Mucosa of rectum (tissue), 2 donors: ENCODE measurements at regions not wholly inside any gene's neighbourhood (a gene's known extent, or its start where the extent isn't known, plus 50 kb on each side); places are given as distances from the start of the nearest gene placed in this dataset.
"Not testable (repeated sequence)": the region's sequence is repeated elsewhere in the genome, so short reads cannot be mapped to it uniquely, and the experiment has no call there.

Experiments used
- H3K27ac ChIP-seq, 2 donors: one replicate each; pipeline ENCODE4 v1.7.0; 2013; ENCODE audit warnings: inconsistent platforms in 2 of 2, low read depth in 2 of 2, low read length in 2 of 2
- H3K27me3 ChIP-seq, 2 donors: one replicate each; pipeline ENCODE4 v1.7.0; 2013; ENCODE audit warnings: low read length in 2 of 2; ENCODE audit not compliant: control insufficient read depth in 2 of 2, insufficient read depth in 2 of 2
- H3K36me3 ChIP-seq, 2 donors: one replicate each; pipeline ENCODE4 v1.7.0; 2013; ENCODE audit warnings: low read length in 2 of 2; ENCODE audit not compliant: control insufficient read depth in 2 of 2, insufficient read depth in 2 of 2
- H3K4me1 ChIP-seq, 2 donors: one replicate each; pipeline ENCODE4 v1.7.0; 2013; ENCODE audit warnings: low read length in 2 of 2, mild to moderate bottlenecking in 1 of 2; ENCODE audit not compliant: control insufficient read depth in 2 of 2, insufficient read depth in 2 of 2
- H3K4me3 ChIP-seq, 2 donors: one replicate each; pipeline ENCODE4 v1.7.0; 2013; ENCODE audit warnings: low read length in 2 of 2
- H3K9ac ChIP-seq, 2 donors: one replicate each; pipeline ENCODE4 v1.7.0; 2013; ENCODE audit warnings: low read length in 2 of 2, low read depth in 1 of 2, mild to moderate bottlenecking in 1 of 2
- H3K9me3 ChIP-seq, 2 donors: one replicate each; pipeline ENCODE4 v1.7.0; 2013; ENCODE audit warnings: low read length in 2 of 2; ENCODE audit not compliant: control insufficient read depth in 2 of 2
- donor health status: healthy.
- donor health status: Normal muscosa, but diverticular disease.

DNA sequence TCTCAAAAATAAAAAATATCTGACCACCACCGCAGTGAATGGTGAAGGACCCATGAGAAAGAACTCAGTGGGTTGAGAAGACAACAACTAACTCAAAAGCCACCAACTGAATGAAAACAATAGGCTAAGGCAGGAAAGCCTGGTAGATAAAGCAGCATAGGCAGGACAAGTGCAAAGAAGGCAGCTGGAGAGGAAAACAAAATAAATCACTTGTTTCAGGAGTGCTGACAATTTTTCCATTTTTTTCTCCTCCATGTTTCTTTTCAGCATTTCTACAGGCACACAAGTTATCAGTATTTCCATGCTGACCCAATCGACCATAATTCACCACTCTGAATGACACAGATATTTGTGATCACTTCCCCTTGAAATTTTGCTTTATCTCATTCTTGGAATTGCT lies 597.8 kb downstream of the LIG4 start:
- Histone ChIP-seq H3K36me3 (no peaks in the 10 kb centered on the region), H3K4me1 (no peaks in the 10 kb centered on the region), H3K4me3 (no peak overlapping the region), H3K9me3 (no peaks in the 10 kb centered on the region), H3K27me3 (no peaks in the 10 kb centered on the region), H3K27ac (no peak overlapping the region), H3K9ac (no peak overlapping the region)

DNA sequence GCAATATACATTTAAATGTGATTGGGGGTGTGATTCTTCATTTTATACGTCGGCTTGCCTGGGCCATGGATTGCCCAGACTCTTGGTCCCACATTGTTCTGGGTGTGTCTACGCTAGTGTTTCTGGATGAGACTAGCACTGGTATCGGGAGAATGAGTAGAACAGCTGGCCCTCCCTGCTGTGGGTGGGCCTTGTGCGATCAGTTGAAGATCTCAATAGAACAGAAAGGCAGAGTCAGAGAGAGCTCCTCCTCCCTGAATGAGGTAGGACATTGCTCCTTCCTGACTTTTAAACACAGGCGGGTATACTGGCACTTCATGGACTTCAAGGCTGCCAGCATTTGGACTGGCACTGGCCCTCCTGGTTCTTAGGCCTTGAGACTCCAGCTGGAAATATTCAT lies 603.0 kb downstream of the LIG4 start:
- no peak overlapping the region for H3K27ac ChIP-seq
- H3K4me3 ChIP-seq: no peak overlapping the region
- H3K9me3 ChIP-seq: no peaks in the 10 kb centered on the region
- no peaks in the 10 kb centered on the region for H3K27me3 ChIP-seq
- H3K4me1 ChIP-seq: no peaks in the 10 kb centered on the region
- no peaks in the 10 kb centered on the region for H3K36me3 ChIP-seq
- no peak overlapping the region for H3K9ac ChIP-seq

DNA sequence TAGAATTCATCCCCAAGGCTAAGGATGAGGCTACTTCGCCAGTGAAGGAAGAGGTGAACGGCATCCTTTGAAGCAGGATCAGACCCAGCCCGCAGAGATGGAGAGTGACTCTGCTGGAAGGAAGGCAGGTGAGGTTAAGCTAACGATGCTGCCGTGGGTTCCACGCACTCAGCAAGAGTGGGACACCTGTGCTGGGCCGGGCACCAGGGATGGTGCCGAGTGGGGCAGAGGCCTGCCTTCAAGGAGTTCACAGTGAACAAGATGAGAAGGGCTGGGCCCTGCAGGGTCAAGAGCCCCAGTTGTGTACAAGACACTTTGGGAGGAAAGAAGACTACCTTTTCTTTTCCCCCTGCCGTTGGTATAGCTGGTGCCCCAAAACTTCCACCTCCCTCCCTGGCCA lies 606.6 kb downstream of the LIG4 start:
- H3K36me3 ChIP-seq: no peaks in the 10 kb centered on the region
- H3K9me3 ChIP-seq: no peaks in the 10 kb centered on the region
- no peak overlapping the region for H3K27ac ChIP-seq
- no peak overlapping the region for H3K9ac ChIP-seq
- no peak overlapping the region for H3K4me3 ChIP-seq
- no peaks in the 10 kb centered on the region for H3K27me3 ChIP-seq
- H3K4me1 ChIP-seq: no peaks in the 10 kb centered on the region

DNA sequence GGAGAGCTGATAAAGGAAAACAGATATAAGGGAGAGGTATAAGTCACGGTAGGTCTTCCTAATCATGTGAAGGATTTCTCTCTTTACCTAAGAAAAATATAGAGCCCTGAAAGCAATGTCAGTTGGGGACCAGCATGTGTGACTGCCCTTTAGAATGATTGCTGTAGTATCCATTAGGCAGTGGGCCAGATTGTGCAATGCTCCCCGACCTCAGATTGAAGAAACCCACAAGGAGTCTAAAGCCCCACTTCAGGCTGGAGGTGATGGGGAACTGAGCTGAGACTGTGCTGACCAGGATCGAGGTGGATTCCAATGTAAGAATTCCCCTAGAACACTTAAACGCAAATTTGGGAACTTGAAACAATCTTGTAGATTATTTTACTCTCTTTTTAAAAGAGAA lies 614.4 kb downstream of the LIG4 start:
- Histone ChIP-seq H3K9ac (no peak overlapping the region), H3K9me3 (no peaks in the 10 kb centered on the region), H3K4me3 (no peak overlapping the region)

DNA sequence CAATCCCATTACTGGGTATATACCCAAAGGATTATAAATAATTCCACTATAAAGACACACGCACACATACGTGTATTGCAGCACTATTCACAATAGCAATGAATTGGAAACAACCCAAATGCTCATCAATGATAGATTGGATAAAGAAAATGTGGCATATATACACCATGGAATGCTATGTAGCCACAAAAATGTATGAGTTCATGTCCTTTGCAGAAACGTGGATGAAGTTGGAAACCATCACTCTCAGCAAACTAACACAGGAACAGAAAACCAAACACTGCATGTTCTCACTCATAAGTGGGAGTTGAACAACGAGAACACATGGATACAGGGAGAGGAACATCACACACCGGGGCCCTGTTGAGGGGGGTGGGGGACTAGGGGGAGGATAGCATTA lies 619.0 kb downstream of the LIG4 start:
- not testable (repeated sequence) for H3K4me1 ChIP-seq, H3K9me3 ChIP-seq, H3K4me3 ChIP-seq, H3K27me3 ChIP-seq, H3K36me3 ChIP-seq, H3K9ac ChIP-seq, H3K27ac ChIP-seq

More for the DNA sequence above, 614.4 kb downstream of the LIG4 start:
- Histone ChIP-seq H3K4me1 (no peaks in the 10 kb centered on the region), H3K27me3 (no peaks in the 10 kb centered on the region), H3K27ac (no peak overlapping the region), H3K36me3 (no peaks in the 10 kb centered on the region)

DNA sequence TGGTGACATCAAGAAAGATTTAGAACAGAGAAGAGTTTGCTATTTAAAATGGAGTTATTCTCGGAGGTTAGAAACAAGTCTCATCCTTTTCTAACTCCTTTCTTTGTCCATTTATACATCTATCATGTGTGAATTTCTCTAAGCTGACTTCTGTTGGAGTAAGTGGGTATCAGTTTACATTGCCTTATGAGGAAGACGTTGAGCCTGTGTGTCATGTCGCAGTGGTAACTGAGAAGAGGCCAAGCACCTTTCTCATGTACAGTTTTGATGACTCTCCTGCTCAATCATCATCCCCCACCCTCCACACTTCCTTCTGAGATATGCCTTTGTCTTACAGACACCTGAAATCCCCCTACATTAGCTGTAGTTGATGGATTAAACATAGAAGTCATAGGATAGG lies 624.8 kb downstream of the LIG4 start:
- Histone ChIP-seq H3K27ac (no peak overlapping the region), H3K9ac (no peak overlapping the region), H3K36me3 (no peaks in the 10 kb centered on the region), H3K4me1 (no peaks in the 10 kb centered on the region), H3K4me3 (no peak overlapping the region), H3K27me3 (no peaks in the 10 kb centered on the region), H3K9me3 (no peaks in the 10 kb centered on the region)

DNA sequence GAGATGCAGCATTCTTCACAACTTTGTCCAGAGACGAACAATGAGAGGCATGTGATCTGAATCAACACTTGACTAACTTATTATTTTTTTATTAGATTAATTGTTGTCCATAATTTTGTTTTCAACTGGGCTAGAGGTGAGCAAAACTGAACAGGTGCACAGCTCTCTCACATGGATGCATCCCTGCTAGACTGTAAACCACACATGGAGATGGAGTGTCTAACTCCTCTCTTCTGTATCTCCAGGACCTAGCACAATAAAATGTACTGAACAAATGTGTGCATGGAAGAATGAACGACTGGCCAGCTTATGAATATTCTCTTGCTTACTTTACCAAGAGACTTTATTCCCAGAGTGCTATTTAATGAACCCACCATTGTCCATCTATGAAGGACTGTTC lies 627.7 kb downstream of the LIG4 start:
- Histone ChIP-seq H3K9ac (no peak overlapping the region), H3K36me3 (no peaks in the 10 kb centered on the region), H3K4me3 (no peak overlapping the region), H3K4me1 (no peaks in the 10 kb centered on the region), H3K27me3 (no peaks in the 10 kb centered on the region), H3K27ac (no peak overlapping the region), H3K9me3 (no peaks in the 10 kb centered on the region)

DNA sequence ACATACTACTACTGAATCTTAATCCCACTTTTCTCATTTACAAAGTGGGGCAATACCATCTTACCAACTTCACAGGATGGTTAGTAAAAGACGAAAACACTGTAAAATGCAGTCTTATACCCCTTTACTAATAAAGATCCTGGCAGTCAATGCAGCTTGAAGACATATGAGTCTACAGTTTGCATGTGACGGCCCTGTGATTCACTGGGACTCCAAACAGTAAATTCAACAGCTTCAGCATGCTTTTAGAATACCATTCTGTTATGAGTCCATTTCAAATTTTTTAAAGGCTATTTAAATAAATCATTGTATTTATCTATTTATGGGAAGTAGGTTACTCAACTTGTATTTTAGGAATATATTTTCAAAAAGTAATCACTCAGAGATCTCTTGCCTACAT lies 629.1 kb downstream of the LIG4 start:
- Histone ChIP-seq H3K36me3 (no peaks in the 10 kb centered on the region), H3K4me1 (no peaks in the 10 kb centered on the region), H3K9me3 (no peaks in the 10 kb centered on the region), H3K9ac (no peak overlapping the region), H3K27me3 (no peaks in the 10 kb centered on the region), H3K27ac (no peak overlapping the region), H3K4me3 (no peak overlapping the region)

DNA sequence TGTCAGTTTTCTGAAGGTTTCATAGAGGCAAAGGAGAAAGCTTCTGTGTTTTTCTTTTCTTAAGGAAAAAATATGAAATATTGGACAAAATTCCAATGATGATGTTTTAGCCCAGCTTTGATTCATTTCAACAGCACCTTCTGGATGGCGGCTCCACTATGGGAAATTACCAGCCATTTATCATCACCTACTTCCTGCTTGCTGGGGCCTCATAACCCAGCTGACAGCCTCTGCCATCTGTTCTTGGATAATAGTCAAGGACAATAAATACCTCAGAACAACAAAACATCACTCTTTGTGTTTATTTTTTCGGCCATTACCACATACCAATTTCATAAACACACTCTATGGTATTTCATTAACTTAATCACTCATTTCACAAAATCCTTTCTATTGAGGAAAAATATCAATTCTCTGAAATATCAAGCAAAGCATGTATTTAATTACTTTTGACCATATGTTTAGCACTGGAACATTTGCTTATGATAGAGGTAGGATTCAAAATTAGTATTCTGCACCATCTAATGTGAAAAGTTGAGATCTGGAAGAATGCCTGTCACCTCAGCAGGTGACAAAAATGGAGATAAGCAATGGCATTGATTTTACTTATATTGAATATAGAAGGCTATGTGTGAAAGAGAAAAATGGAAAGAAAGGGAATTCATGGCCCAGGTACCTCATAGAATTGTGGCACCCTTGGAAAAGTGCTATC lies 629.7 kb downstream of the LIG4 start:
- H3K27ac ChIP-seq: no peak overlapping the region
- no peaks in the 10 kb centered on the region for H3K36me3 ChIP-seq
- H3K4me3 ChIP-seq: no peak overlapping the region
- no peaks in the 10 kb centered on the region for H3K27me3 ChIP-seq
- H3K9me3 ChIP-seq: no peaks in the 10 kb centered on the region
- no peak overlapping the region for H3K9ac ChIP-seq
- no peaks in the 10 kb centered on the region for H3K4me1 ChIP-seq

DNA sequence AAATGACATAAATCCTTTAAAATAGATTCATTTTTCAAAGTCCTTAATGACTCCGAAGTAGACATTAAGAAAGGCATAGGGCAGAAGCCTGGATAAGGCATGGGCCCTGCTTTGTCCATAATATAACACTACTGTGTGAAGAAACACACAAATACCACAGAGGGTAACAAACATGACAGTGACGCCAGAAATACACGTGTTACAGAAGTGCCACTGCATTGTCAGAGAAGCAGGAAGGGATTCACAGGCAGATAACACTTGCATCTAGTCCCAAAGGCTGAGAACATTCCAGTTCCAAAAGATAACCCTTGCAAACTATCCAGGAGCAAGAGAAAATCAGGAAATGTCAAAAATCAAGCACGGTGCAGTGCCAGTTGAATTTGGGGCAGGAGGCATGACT lies 633.2 kb downstream of the LIG4 start:
- Histone ChIP-seq H3K9me3 (no peaks in the 10 kb centered on the region), H3K4me1 (no peaks in the 10 kb centered on the region), H3K27ac (no peak overlapping the region), H3K27me3 (no peaks in the 10 kb centered on the region), H3K4me3 (no peak overlapping the region), H3K36me3 (no peaks in the 10 kb centered on the region), H3K9ac (no peak overlapping the region)
